Gastrocnemius medialis (tissue), 4 donors: ENCODE measurements at regions not wholly inside any gene's neighbourhood (a gene's known extent, or its start where the extent isn't known, plus 50 kb on each side); places are given as distances from the start of the nearest gene placed in this dataset.

Source experiments
- ATAC-seq, 2 donors: fragments of 150-250 bp; one replicate each; pipeline ENCODE4 v1.9.1; 2016
- DNase-seq, 2 donors: peaks; one replicate each; pipeline ENCODE4 v3.0.0-alpha.2; 2019
- H3K27ac ChIP-seq, 4 donors: fragments of 200-600 bp; sonication (generic); 1 replicate in 1 of 4; 2 replicates in 3 of 4; pipeline ENCODE4 v1.5.1; 2016 to 2018; ENCODE audit warnings: mild to moderate bottlenecking in 2 of 4, moderate library complexity in 1 of 4
- H3K27me3 ChIP-seq, 3 donors: fragments of 200-600 bp; sonication (generic) in 2 of 3; 1 replicate in 1 of 3; 2 replicates in 2 of 3; pipeline versions ENCODE4 v1.5.1 to v1.6.0; 2016 to 2019; ENCODE audit warnings: mild to moderate bottlenecking in 1 of 3, moderate library complexity in 1 of 3
- H3K36me3 ChIP-seq, 2 donors: fragments of 200-600 bp; sonication (generic) in 1 of 2; one replicate each; pipeline ENCODE4 v1.5.1; 2017 to 2018
- H3K4me1 ChIP-seq, 2 donors: fragments of 200-600 bp; sonication (generic) in 1 of 2; one replicate each; pipeline ENCODE4 v1.5.1; 2016 to 2017; ENCODE audit warnings: mild to moderate bottlenecking in 2 of 2
- H3K4me3 ChIP-seq, 4 donors: fragments of 200-600 bp; sonication (generic) in 3 of 4; 1 replicate in 1 of 4; 2 replicates in 3 of 4; pipeline ENCODE4 v1.5.1; 2016 to 2019; ENCODE audit warnings: mild to moderate bottlenecking in 2 of 4
- H3K9me3 ChIP-seq, 3 donors: fragments of 200-600 bp; sonication (generic) in 2 of 3; 1 replicate in 1 of 3; 2 replicates in 2 of 3; pipeline ENCODE4 v1.5.1; 2016 to 2019
- POLR2A ChIP-seq, 2 donors: fragments of 450-650 bp; IDR thresholded peaks; one replicate each; pipeline ENCODE4 v1.6.1; 2017; ENCODE audit warnings: antibody characterized with exemption in 2 of 2, mild to moderate bottlenecking in 2 of 2, moderate library complexity in 2 of 2
- in situ Hi-C, 4 donors: fragments of 200-750 bp; cut with MboI; loops; one replicate each; pipeline versions ENCODE4 v1.15.0 to v1.8.0; 2017; ENCODE audit warnings: low sequenced_read_pairs in 4 of 4
- intact Hi-C: fragments of 100-400 bp; cut with DNase I; formaldehyde crosslinking; loops from one replicate; pipeline ENCODE4 v1.15.1; 2023; ENCODE audit warnings: low total_unique reads
- TF ChIP-seq, protein P1 (sequence below), 5 experiments: fragments of 450-650 bp in 3 of 5; fragments of 200-600 bp in 2 of 5; sonication (generic) in 2 of 5; IDR thresholded peaks in 4 of 5; conservative IDR thresholded peaks in 1 of 5; 1 replicate in 4 of 5; 2 replicates in 1 of 5; pipeline ENCODE4 v1.5.1; 2016 to 2019; ENCODE audit warnings: antibody characterized with exemption in 5 of 5, mild to moderate bottlenecking in 3 of 5, moderate library complexity in 3 of 5

GRCh38 chr13:93080587-93080986 lies 146.0 kb upstream of the GPC6 start:
- TF ChIP-seq, protein P1, sequence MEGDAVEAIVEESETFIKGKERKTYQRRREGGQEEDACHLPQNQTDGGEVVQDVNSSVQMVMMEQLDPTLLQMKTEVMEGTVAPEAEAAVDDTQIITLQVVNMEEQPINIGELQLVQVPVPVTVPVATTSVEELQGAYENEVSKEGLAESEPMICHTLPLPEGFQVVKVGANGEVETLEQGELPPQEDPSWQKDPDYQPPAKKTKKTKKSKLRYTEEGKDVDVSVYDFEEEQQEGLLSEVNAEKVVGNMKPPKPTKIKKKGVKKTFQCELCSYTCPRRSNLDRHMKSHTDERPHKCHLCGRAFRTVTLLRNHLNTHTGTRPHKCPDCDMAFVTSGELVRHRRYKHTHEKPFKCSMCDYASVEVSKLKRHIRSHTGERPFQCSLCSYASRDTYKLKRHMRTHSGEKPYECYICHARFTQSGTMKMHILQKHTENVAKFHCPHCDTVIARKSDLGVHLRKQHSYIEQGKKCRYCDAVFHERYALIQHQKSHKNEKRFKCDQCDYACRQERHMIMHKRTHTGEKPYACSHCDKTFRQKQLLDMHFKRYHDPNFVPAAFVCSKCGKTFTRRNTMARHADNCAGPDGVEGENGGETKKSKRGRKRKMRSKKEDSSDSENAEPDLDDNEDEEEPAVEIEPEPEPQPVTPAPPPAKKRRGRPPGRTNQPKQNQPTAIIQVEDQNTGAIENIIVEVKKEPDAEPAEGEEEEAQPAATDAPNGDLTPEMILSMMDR (IDR thresholded peaks at IDR 0.05 in 4 of 5, conservative IDR thresholded peaks at IDR 0.05 in 1 of 5): no peak
- TF ChIP-seq POLR2A (IDR thresholded peaks at IDR 0.05): no peak
- in situ Hi-C loops: no loop called here
- intact Hi-C loops: no loop called here

GRCh38 chr13:93086329-93086728 lies 140.3 kb upstream of the GPC6 start:
- Histone ChIP-seq H3K4me1 (no peaks in the 10 kb centered on the region), H3K27ac (no peak overlapping the region), H3K36me3 (no peaks in the 10 kb centered on the region), H3K27me3 (no peaks in the 10 kb centered on the region), H3K4me3 (no peak overlapping the region), H3K9me3 (no peaks in the 10 kb centered on the region)
- ATAC-seq (no peak), DNase-seq (no peak)
- intact Hi-C loops: no loop called here
- TF ChIP-seq POLR2A (IDR thresholded peaks at IDR 0.05): no peak
- TF ChIP-seq, protein P1 (IDR thresholded peaks at IDR 0.05 in 4 of 5, conservative IDR thresholded peaks at IDR 0.05 in 1 of 5): no peak
- in situ Hi-C loops: no loop called here

More at GRCh38 chr13:93080587-93080986, 146.0 kb upstream of the GPC6 start:
- DNase-seq: no peak
- Histone ChIP-seq H3K36me3 (no peaks in the 10 kb centered on the region), H3K27me3 (no peaks in the 10 kb centered on the region), H3K9me3 (no peaks in the 10 kb centered on the region), H3K27ac (no peak overlapping the region), H3K4me3 (no peak overlapping the region), H3K4me1 (no peaks in the 10 kb centered on the region)
- ATAC-seq: no peak

DNA sequence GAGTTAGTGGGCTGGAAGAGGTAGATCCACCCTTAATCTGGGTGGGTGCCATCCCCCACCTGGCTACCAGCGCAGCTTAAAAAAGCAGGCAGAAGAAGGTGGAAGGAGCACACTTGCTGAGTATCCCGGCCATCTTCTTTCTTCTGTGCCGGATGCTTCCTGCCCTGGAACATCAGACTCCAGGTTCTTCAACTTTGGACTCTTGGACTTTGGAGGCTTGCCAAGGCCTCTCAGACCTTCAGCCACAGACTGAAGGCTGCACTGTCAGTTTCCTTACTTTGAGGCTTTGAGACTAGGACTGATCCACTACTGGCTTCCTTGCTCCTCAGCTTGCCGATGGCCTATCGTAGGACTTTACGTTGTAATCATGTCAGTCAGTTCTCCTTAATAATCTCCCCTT lies 127.6 kb upstream of the GPC6 start:
- in situ Hi-C loops: no loop called here
- H3K27ac ChIP-seq: no peak overlapping the region
- ATAC-seq (no peak), DNase-seq (no peak)
- H3K4me1 ChIP-seq: no peaks in the 10 kb centered on the region
- no peaks in the 10 kb centered on the region for H3K9me3 ChIP-seq
- TF ChIP-seq POLR2A (IDR thresholded peaks at IDR 0.05): no peak
- TF ChIP-seq, protein P1 (IDR thresholded peaks at IDR 0.05 in 4 of 5, conservative IDR thresholded peaks at IDR 0.05 in 1 of 5): no peak
- H3K27me3 ChIP-seq: no peaks in the 10 kb centered on the region
- H3K4me3 ChIP-seq: no peak overlapping the region
- no peaks in the 10 kb centered on the region for H3K36me3 ChIP-seq
- intact Hi-C loops: no loop called here

- Histone ChIP-seq H3K9me3 (no peaks in the 10 kb centered on the region), H3K27ac (no peak overlapping the region), H3K4me3 (no peak overlapping the region), H3K36me3 (no peaks in the 10 kb centered on the region), H3K27me3 (no peaks in the 10 kb centered on the region), H3K4me1 (no peaks in the 10 kb centered on the region)
- DNase-seq (no peak), ATAC-seq (no peak)
- in situ Hi-C loops: loop anchor here in 1 of 4 donors (25.0 kb wide), 1 partner anchor 111 kb away; no protein-coding TSS in a partner anchor
- TF ChIP-seq POLR2A (IDR thresholded peaks at IDR 0.05): no peak
- TF ChIP-seq, protein P1 (IDR thresholded peaks at IDR 0.05 in 4 of 5, conservative IDR thresholded peaks at IDR 0.05 in 1 of 5): no peak
- intact Hi-C loops: no loop called here
Measured at GRCh38 chr13:93101226-93101734, 125.3 kb upstream of the GPC6 start.

GRCh38 chr13:93104270-93104669 lies 122.3 kb upstream of the GPC6 start:
- no peak overlapping the region for H3K4me3 ChIP-seq
- TF ChIP-seq, protein P1 (IDR thresholded peaks at IDR 0.05 in 4 of 5, conservative IDR thresholded peaks at IDR 0.05 in 1 of 5): no peak
- no peak for TF ChIP-seq POLR2A (IDR thresholded peaks at IDR 0.05)
- intact Hi-C loops: no loop called here
- H3K9me3 ChIP-seq: no peaks in the 10 kb centered on the region
- in situ Hi-C loops: loop anchor here in 1 of 4 donors (25.0 kb wide), 1 partner anchor 108 kb away; no protein-coding TSS in a partner anchor
- ATAC-seq: no peak
- H3K4me1 ChIP-seq: no peaks in the 10 kb centered on the region
- H3K27me3 ChIP-seq: no peaks in the 10 kb centered on the region
- no peaks in the 10 kb centered on the region for H3K36me3 ChIP-seq
- no peak for DNase-seq
- no peak overlapping the region for H3K27ac ChIP-seq
